Upper lobe of right lung (tissue), 1 donor: ENCODE measurements at regions not wholly inside any gene's neighbourhood (a gene's known extent, or its start where the extent isn't known, plus 50 kb on each side); places are given as distances from the start of the nearest gene placed in this dataset.

Experiments
- ATAC-seq: fragments of 200-7000 bp; cut with Tn5 transposase; one replicate; pipeline ENCODE4 v1.9.1; 2020; ENCODE audit warnings: mild to moderate bottlenecking, moderate library complexity
- DNase-seq: peaks from one replicate; pipeline ENCODE4 v3.0.0-alpha.2; 2020
- H3K27ac ChIP-seq: fragments of 200-600 bp; one replicate; pipeline ENCODE4 v1.8.0; 2022
- H3K27me3 ChIP-seq: fragments of 200-600 bp; one replicate; pipeline ENCODE4 v1.8.0; 2022; ENCODE audit warnings: mild to moderate bottlenecking
- H3K36me3 ChIP-seq: fragments of 200-600 bp; one replicate; pipeline ENCODE4 v1.8.0; 2022
- H3K4me1 ChIP-seq: fragments of 200-600 bp; one replicate; pipeline ENCODE4 v1.8.0; 2022
- H3K4me3 ChIP-seq: fragments of 200-600 bp; one replicate; pipeline ENCODE4 v1.8.0; 2022; ENCODE audit warnings: mild to moderate bottlenecking
- H3K9me3 ChIP-seq: fragments of 200-600 bp; one replicate; pipeline ENCODE4 v1.8.0; 2022
- intact Hi-C: fragments of 100-400 bp; cut with DNase I; formaldehyde crosslinking; loops from one replicate; pipeline ENCODE4 v1.11.0; 2022
- TF ChIP-seq, protein P1 (sequence below): fragments of 200-600 bp; IDR thresholded peaks from one replicate; pipeline ENCODE4 v1.8.0; 2022; ENCODE audit warnings: antibody characterized with exemption
- donor health status: DM: no; HTN: yes; CAD: no; lungs with severe emphysema.

DNA sequence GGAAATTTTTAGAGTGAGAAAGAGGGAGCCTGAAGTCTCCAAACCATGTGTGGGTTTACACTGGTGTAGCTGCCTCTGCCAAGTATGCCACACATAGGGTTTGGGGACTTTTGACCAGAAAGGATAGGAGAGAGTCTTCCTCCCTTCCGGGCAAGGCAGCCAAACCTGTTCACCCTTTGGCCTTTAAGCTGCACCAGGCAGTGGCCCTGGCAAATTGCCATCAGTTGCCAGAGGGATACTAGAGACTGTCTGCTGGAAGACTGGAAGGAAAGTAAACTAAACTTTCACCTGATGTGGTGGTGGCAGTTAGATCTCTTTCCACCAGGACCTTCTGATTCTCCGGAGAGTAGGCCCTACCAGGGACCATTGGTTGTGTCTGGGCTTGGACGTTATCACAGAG is 1263.2 kb downstream of the FAM181B start:
- intact Hi-C loops: no loop called here
- DNase-seq: no peak
- no peak overlapping the region for H3K4me3 ChIP-seq
- H3K4me1 ChIP-seq: no peaks in the 10 kb centered on the region
- no peaks in the 10 kb centered on the region for H3K27me3 ChIP-seq
- H3K27ac ChIP-seq: no peak overlapping the region
- no peaks in the 10 kb centered on the region for H3K9me3 ChIP-seq
- ATAC-seq: no peak
- no peaks in the 10 kb centered on the region for H3K36me3 ChIP-seq
- TF ChIP-seq, protein P1, sequence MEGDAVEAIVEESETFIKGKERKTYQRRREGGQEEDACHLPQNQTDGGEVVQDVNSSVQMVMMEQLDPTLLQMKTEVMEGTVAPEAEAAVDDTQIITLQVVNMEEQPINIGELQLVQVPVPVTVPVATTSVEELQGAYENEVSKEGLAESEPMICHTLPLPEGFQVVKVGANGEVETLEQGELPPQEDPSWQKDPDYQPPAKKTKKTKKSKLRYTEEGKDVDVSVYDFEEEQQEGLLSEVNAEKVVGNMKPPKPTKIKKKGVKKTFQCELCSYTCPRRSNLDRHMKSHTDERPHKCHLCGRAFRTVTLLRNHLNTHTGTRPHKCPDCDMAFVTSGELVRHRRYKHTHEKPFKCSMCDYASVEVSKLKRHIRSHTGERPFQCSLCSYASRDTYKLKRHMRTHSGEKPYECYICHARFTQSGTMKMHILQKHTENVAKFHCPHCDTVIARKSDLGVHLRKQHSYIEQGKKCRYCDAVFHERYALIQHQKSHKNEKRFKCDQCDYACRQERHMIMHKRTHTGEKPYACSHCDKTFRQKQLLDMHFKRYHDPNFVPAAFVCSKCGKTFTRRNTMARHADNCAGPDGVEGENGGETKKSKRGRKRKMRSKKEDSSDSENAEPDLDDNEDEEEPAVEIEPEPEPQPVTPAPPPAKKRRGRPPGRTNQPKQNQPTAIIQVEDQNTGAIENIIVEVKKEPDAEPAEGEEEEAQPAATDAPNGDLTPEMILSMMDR: no peak

DNA sequence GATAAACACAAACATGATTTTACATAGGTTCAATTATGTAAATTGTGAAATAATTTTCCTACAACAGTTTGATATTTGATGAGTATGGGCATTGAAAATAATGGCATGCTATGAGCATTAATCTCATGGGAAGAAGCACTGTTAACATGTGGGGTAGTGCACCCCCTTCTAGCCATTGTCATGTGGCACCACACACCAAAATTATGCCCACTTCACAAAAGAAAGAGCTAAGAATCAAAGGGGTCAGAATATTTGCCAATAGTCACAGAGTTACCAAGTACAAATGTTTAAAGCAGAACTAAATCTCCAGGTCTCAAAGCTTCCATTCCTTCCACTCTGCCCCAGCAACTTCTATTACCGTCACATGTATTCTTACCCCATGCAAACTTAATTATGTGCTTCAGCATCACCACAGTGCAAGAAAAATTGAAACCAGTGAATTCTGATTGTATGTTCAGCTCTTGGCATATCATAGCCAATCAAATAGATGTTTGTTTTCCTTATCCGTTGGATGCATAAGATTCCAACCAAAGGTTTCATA is 1273.8 kb downstream of the FAM181B start:
- ATAC-seq (no peak), DNase-seq (no peak)
- H3K4me3 ChIP-seq: no peak overlapping the region
- TF ChIP-seq, protein P1: no peak
- no peaks in the 10 kb centered on the region for H3K36me3 ChIP-seq
- intact Hi-C loops: no loop called here
- H3K4me1 ChIP-seq: no peaks in the 10 kb centered on the region
- no peak overlapping the region for H3K27ac ChIP-seq
- H3K9me3 ChIP-seq: no peaks in the 10 kb centered on the region
- H3K27me3 ChIP-seq: no peaks in the 10 kb centered on the region

GRCh38 chr11:81449588-81450156 is 1284.0 kb downstream of the FAM181B start:
- Histone ChIP-seq H3K4me1 (no peaks in the 10 kb centered on the region), H3K9me3 (no peaks in the 10 kb centered on the region), H3K4me3 (no peak overlapping the region), H3K36me3 (no peaks in the 10 kb centered on the region), H3K27me3 (no peaks in the 10 kb centered on the region), H3K27ac (no peak overlapping the region)
- DNase-seq: no peak
- intact Hi-C loops: no loop called here
- TF ChIP-seq, protein P1: no peak
- no peak for ATAC-seq

DNA sequence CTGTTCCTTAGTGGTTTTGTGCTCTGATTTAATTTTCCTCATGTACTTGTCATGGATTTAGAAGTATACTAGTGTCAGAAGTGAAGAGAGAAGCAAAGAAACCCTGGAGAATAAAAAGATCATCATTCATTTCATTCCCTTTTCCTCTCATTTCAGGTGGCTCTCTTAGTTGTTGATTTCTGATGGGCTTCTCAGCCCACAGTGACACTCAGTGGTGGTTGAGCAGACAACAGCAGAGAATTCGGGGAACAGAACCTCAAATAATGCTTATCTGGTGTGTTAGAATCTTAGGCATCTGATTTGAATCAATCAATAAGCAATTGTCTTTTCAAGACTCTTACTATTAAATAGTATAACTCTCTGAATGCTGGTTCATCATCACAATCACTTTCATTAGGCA is 1289.4 kb downstream of the FAM181B start:
- H3K27ac ChIP-seq: no peak overlapping the region
- no peaks in the 10 kb centered on the region for H3K36me3 ChIP-seq
- no peak for ATAC-seq
- H3K9me3 ChIP-seq: no peaks in the 10 kb centered on the region
- H3K4me3 ChIP-seq: no peak overlapping the region
- TF ChIP-seq, protein P1: no peak
- DNase-seq: no peak
- H3K4me1 ChIP-seq: no peaks in the 10 kb centered on the region
- H3K27me3 ChIP-seq: no peaks in the 10 kb centered on the region
- intact Hi-C loops: no loop called here

- intact Hi-C loops: no loop called here
- H3K4me3 ChIP-seq: no peak overlapping the region
- DNase-seq: no peak
- no peaks in the 10 kb centered on the region for H3K9me3 ChIP-seq
- no peaks in the 10 kb centered on the region for H3K27me3 ChIP-seq
- H3K27ac ChIP-seq: no peak overlapping the region
- no peak for ATAC-seq
- H3K4me1 ChIP-seq: no peaks in the 10 kb centered on the region
- TF ChIP-seq, protein P1: no peak
- H3K36me3 ChIP-seq: no peaks in the 10 kb centered on the region
These were observed 1301.3 kb downstream of the FAM181B start for GRCh38 chr11:81432333-81432732.

- DNase-seq: no peak
- Histone ChIP-seq H3K4me3 (no peak overlapping the region), H3K27me3 (no peaks in the 10 kb centered on the region), H3K4me1 (no peaks in the 10 kb centered on the region), H3K27ac (no peak overlapping the region), H3K36me3 (no peaks in the 10 kb centered on the region), H3K9me3 (no peaks in the 10 kb centered on the region)
- intact Hi-C loops: no loop called here
- TF ChIP-seq, protein P1: no peak
- ATAC-seq: no peak
These were observed 1308.8 kb downstream of the FAM181B start for GRCh38 chr11:81424822-81425221.
